ENCODE measurements at regions not wholly inside any gene's neighbourhood (a gene's known extent, or its start where the extent isn't known, plus 50 kb on each side); places are given as distances from the start of the nearest gene placed in this dataset.

GRCh38 chr6:29227235-29227634 lies 56.5 kb downstream of the OR2J2 start:
- no peaks in the 10 kb centered on the region for H3K79me2 ChIP-seq (ENCODE audit: low read depth)
- H3K36me3 ChIP-seq = no peaks in the 10 kb centered on the region
- no peak overlapping the region for H3K9ac ChIP-seq
- no peaks in the 10 kb centered on the region for H3K27me3 ChIP-seq
- no peak overlapping the region for H3K4me3 ChIP-seq
- no peaks in the 10 kb centered on the region for H3K27me3 Mint-ChIP-seq (ENCODE audit: insufficient read depth, low read depth)
- no peaks in the 10 kb centered on the region for H3K4me1 ChIP-seq
- no peaks in the 10 kb centered on the region for H4K20me1 ChIP-seq (ENCODE audit: low read depth)
- no peak overlapping the region for H3K27ac ChIP-seq
- no peaks in the 10 kb centered on the region for H3K9me3 Mint-ChIP-seq
- H3K9me3 ChIP-seq (ENCODE audit: low read depth) = no peaks in the 10 kb centered on the region
- H3K4me1 Mint-ChIP-seq = no peaks in the 10 kb centered on the region
- no peaks in the 10 kb centered on the region for H3F3A ChIP-seq (ENCODE audit: low read depth)
- H2AFZ ChIP-seq (replicated peaks) = no peak overlapping the region
- no peak overlapping the region for H3K4me2 ChIP-seq
- no peak overlapping the region for H3K27ac Mint-ChIP-seq
- no peaks in the 10 kb centered on the region for H3K36me3 Mint-ChIP-seq
- DNase-seq (ENCODE audit: low spot score) = no peak
- no peak for TF ChIP-seq EZH2 (IDR thresholded peaks at IDR 0.05)
- TF ChIP-seq, protein P1, sequence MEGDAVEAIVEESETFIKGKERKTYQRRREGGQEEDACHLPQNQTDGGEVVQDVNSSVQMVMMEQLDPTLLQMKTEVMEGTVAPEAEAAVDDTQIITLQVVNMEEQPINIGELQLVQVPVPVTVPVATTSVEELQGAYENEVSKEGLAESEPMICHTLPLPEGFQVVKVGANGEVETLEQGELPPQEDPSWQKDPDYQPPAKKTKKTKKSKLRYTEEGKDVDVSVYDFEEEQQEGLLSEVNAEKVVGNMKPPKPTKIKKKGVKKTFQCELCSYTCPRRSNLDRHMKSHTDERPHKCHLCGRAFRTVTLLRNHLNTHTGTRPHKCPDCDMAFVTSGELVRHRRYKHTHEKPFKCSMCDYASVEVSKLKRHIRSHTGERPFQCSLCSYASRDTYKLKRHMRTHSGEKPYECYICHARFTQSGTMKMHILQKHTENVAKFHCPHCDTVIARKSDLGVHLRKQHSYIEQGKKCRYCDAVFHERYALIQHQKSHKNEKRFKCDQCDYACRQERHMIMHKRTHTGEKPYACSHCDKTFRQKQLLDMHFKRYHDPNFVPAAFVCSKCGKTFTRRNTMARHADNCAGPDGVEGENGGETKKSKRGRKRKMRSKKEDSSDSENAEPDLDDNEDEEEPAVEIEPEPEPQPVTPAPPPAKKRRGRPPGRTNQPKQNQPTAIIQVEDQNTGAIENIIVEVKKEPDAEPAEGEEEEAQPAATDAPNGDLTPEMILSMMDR (IDR thresholded peaks at IDR 0.05) = no peak
- no peak for TF ChIP-seq EZH2phosphoT487 (IDR thresholded peaks at IDR 0.05)
- no peak overlapping the region for H3K4me3 Mint-ChIP-seq

GRCh38 chr6:29230666-29231065 lies 60.0 kb downstream of the OR2J2 start:
- H4K20me1 ChIP-seq (ENCODE audit: low read depth) = no peaks in the 10 kb centered on the region
- Mint-ChIP-seq H3K4me3 (no peak overlapping the region), H3K27me3 (ENCODE audit: insufficient read depth, low read depth) (no peaks in the 10 kb centered on the region), H3K27ac (no peak overlapping the region), H3K4me1 (no peaks in the 10 kb centered on the region), H3K9me3 (no peaks in the 10 kb centered on the region), H3K36me3 (no peaks in the 10 kb centered on the region)
- no peak overlapping the region for H3K4me3 ChIP-seq
- no peaks in the 10 kb centered on the region for H3F3A ChIP-seq (ENCODE audit: low read depth)
- no peaks in the 10 kb centered on the region for H3K79me2 ChIP-seq (ENCODE audit: low read depth)
- no peak overlapping the region for H3K27ac ChIP-seq
- no peaks in the 10 kb centered on the region for H3K9me3 ChIP-seq (ENCODE audit: low read depth)
- no peaks in the 10 kb centered on the region for H3K27me3 ChIP-seq
- H3K4me2 ChIP-seq = no peak overlapping the region
- peaks cover 1% of the 10 kb centered on the region for H3K4me1 ChIP-seq
- no peaks in the 10 kb centered on the region for H3K36me3 ChIP-seq
- DNase-seq (ENCODE audit: low spot score) = no peak
- TF ChIP-seq EZH2 (IDR thresholded peaks at IDR 0.05) (no peak), EZH2phosphoT487 (IDR thresholded peaks at IDR 0.05) (no peak)
- TF ChIP-seq, protein P1 (IDR thresholded peaks at IDR 0.05) = no peak
- no peak overlapping the region for H2AFZ ChIP-seq (replicated peaks)
- no peak overlapping the region for H3K9ac ChIP-seq

- TF ChIP-seq EZH2phosphoT487 (IDR thresholded peaks at IDR 0.05) = no peak
- no peak for TF ChIP-seq EZH2 (IDR thresholded peaks at IDR 0.05)
- TF ChIP-seq, protein P1 (IDR thresholded peaks at IDR 0.05) = no peak
- Mint-ChIP-seq H3K4me3 (no peak overlapping the region), H3K4me1 (peaks cover 4% of the 10 kb centered on the region), H3K9me3 (no peaks in the 10 kb centered on the region), H3K27ac (no peak overlapping the region), H3K27me3 (ENCODE audit: insufficient read depth, low read depth) (no peaks in the 10 kb centered on the region), H3K36me3 (no peaks in the 10 kb centered on the region)
- Histone ChIP-seq H3K4me2 (no peak overlapping the region), H3K9ac (no peak overlapping the region), H3K4me3 (no peak overlapping the region), H3F3A (ENCODE audit: low read depth) (peaks cover 4% of the 10 kb centered on the region), H3K79me2 (ENCODE audit: low read depth) (no peaks in the 10 kb centered on the region), H4K20me1 (ENCODE audit: low read depth) (no peaks in the 10 kb centered on the region), H3K36me3 (no peaks in the 10 kb centered on the region), H3K27me3 (no peaks in the 10 kb centered on the region), H3K9me3 (ENCODE audit: low read depth) (no peaks in the 10 kb centered on the region), H3K4me1 (peaks cover 7% of the 10 kb centered on the region), H3K27ac (no peak overlapping the region), H2AFZ (replicated peaks) (no peak overlapping the region)
- no peak for DNase-seq (ENCODE audit: low spot score)
These were observed 62.0 kb downstream of the OR2J2 start for GRCh38 chr6:29232725-29233124.
